ENCODE measurements at regions not wholly inside any gene's neighbourhood (a gene's known extent, or its start where the extent isn't known, plus 50 kb on each side); places are given as distances from the start of the nearest gene placed in this dataset.
"Not testable (repeated sequence)": the region's sequence is repeated elsewhere in the genome, so short reads cannot be mapped to it uniquely, and the experiment has no call there.

- no peak overlapping the region for H3K4me3 ChIP-seq (ENCODE audit: low read depth, low read length)
- no peak for TF ChIP-seq CTCF (IDR thresholded peaks at IDR 0.05; ENCODE audit: control insufficient read depth, extremely low read depth, insufficient read depth)
- no peak for DNase-seq (ENCODE audit: low read depth)
These were observed 267.9 kb downstream of the LPIN1 start for GRCh38 chr2:12014088-12014960.

GRCh38 chr2:12017499-12018157 is 271.2 kb downstream of the LPIN1 start:
- no peak overlapping the region for H3K4me3 ChIP-seq (ENCODE audit: low read depth, low read length)
- TF ChIP-seq CTCF (IDR thresholded peaks at IDR 0.05; ENCODE audit: control insufficient read depth, extremely low read depth, insufficient read depth): no peak
- DNase-seq (ENCODE audit: low read depth): no peak

- H3K4me3 ChIP-seq (ENCODE audit: low read depth, low read length); DNase-seq (ENCODE audit: low read depth): not testable (repeated sequence)
These were observed 272.3 kb downstream of the LPIN1 start for GRCh38 chr2:12018726-12019125.

GRCh38 chr2:12020833-12021469 is 274.5 kb downstream of the LPIN1 start:
- no peak for TF ChIP-seq CTCF (IDR thresholded peaks at IDR 0.05; ENCODE audit: control insufficient read depth, extremely low read depth, insufficient read depth)
- H3K4me3 ChIP-seq (ENCODE audit: low read depth, low read length): no peak overlapping the region
- DNase-seq (ENCODE audit: low read depth): no peak

GRCh38 chr2:12024197-12024907 is 277.9 kb downstream of the LPIN1 start:
- DNase-seq (ENCODE audit: low read depth): not testable (repeated sequence)

GRCh38 chr2:12027136-12027535 is 280.7 kb downstream of the LPIN1 start:
- no peak for TF ChIP-seq CTCF (IDR thresholded peaks at IDR 0.05; ENCODE audit: control insufficient read depth, extremely low read depth, insufficient read depth)
- no peak for DNase-seq (ENCODE audit: low read depth)
- no peak overlapping the region for H3K4me3 ChIP-seq (ENCODE audit: low read depth, low read length)

More at GRCh38 chr2:12024197-12024907, 277.9 kb downstream of the LPIN1 start:
- not testable (repeated sequence) for H3K4me3 ChIP-seq (ENCODE audit: low read depth, low read length)

- DNase-seq (ENCODE audit: low read depth): no peak
- H3K4me3 ChIP-seq (ENCODE audit: low read depth, low read length): no peak overlapping the region
- no peak for TF ChIP-seq CTCF (IDR thresholded peaks at IDR 0.05; ENCODE audit: control insufficient read depth, extremely low read depth, insufficient read depth)
These were observed 285.4 kb downstream of the LPIN1 start for GRCh38 chr2:12031866-12032265.

Measured in LNCaP clone FGC (cell line).